IMR-90 (cell line): ENCODE measurements at regions not wholly inside any gene's neighbourhood (a gene's known extent, or its start where the extent isn't known, plus 50 kb on each side); places are given as distances from the start of the nearest gene placed in this dataset.

Experiments used
- ELK1 ChIP-seq: fragments of 150-350 bp; IDR thresholded peaks from 2 replicates; pipeline ENCODE4 v1.6.1; 2016; ENCODE audit warnings: low read depth, mild to moderate bottlenecking, low read length, moderate library complexity, borderline replicate concordance
- MAFK ChIP-seq: IDR thresholded peaks from 2 replicates; pipeline ENCODE4 v1.6.1; 2012; ENCODE audit warnings: low read depth, low read length, improper control_type of control experiment
- MAZ ChIP-seq: IDR thresholded peaks from 2 replicates; pipeline ENCODE4 v1.6.1; 2012; ENCODE audit warnings: low read depth, mild to moderate bottlenecking, low read length, improper control_type of control experiment, moderate library complexity, borderline replicate concordance
- RAD21 ChIP-seq: IDR thresholded peaks from 2 replicates; pipeline ENCODE4 v1.6.1; 2012; ENCODE audit warnings: low read length, improper control_type of control experiment
- RFX5 ChIP-seq: IDR thresholded peaks from 2 replicates; pipeline ENCODE4 v1.8.0; 2012; ENCODE audit warnings: low read depth, mild to moderate bottlenecking, low read length, moderate library complexity
- USF2 ChIP-seq: fragments of 150-350 bp; IDR thresholded peaks from 2 replicates; pipeline ENCODE4 v1.6.1; 2017; ENCODE audit warnings: mild to moderate bottlenecking, antibody characterized with exemption, low read length, low read depth
- TF ChIP-seq, protein P1 (sequence below): conservative IDR thresholded peaks from 2 replicates; pipeline ENCODE4 v1.5.1; 2012; ENCODE audit warnings: mild to moderate bottlenecking, low read depth, low read length, improper control_type of control experiment

- no peak for TF ChIP-seq RFX5
- TF ChIP-seq RAD21, result no peak
- TF ChIP-seq, protein P1, sequence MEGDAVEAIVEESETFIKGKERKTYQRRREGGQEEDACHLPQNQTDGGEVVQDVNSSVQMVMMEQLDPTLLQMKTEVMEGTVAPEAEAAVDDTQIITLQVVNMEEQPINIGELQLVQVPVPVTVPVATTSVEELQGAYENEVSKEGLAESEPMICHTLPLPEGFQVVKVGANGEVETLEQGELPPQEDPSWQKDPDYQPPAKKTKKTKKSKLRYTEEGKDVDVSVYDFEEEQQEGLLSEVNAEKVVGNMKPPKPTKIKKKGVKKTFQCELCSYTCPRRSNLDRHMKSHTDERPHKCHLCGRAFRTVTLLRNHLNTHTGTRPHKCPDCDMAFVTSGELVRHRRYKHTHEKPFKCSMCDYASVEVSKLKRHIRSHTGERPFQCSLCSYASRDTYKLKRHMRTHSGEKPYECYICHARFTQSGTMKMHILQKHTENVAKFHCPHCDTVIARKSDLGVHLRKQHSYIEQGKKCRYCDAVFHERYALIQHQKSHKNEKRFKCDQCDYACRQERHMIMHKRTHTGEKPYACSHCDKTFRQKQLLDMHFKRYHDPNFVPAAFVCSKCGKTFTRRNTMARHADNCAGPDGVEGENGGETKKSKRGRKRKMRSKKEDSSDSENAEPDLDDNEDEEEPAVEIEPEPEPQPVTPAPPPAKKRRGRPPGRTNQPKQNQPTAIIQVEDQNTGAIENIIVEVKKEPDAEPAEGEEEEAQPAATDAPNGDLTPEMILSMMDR, result no peak
- TF ChIP-seq MAZ, result no peak
- TF ChIP-seq USF2, result no peak
- TF ChIP-seq MAFK, result no peak
- no peak for TF ChIP-seq ELK1
Observed at GRCh38 chr9:16171911-16172310, 619.1 kb downstream of the CCDC171 start.
